H9 (cell line): ENCODE measurements at regions not wholly inside any gene's neighbourhood (a gene's known extent, or its start where the extent isn't known, plus 50 kb on each side); places are given as distances from the start of the nearest gene placed in this dataset.

Experiments used
- DNase-seq: peaks from one replicate; pipeline ENCODE4 v3.0.0-alpha.2; 2017
- H2AFZ ChIP-seq: one replicate; pipeline ENCODE4 v1.6.1; 2013; ENCODE audit warnings: mild to moderate bottlenecking, low read length, control low read depth, moderate library complexity
- H2AK5ac ChIP-seq: 2 replicates; pipeline ENCODE4 v1.6.1; 2013; ENCODE audit warnings: low read length, control low read depth, mixed read lengths; ENCODE audit not compliant: insufficient read length
- H2BK120ac ChIP-seq: one replicate; pipeline ENCODE4 v1.6.1; 2013; ENCODE audit warnings: low read depth, mild to moderate bottlenecking, low read length, control low read depth, inconsistent platforms; ENCODE audit not compliant: poor library complexity, severe bottlenecking
- H2BK12ac ChIP-seq: 2 replicates; pipeline ENCODE4 v1.6.1; 2013; ENCODE audit warnings: low read length, control low read depth, mixed read lengths, low read depth; ENCODE audit not compliant: insufficient read length
- H2BK15ac ChIP-seq: 2 replicates; pipeline ENCODE4 v1.6.1; 2013; ENCODE audit warnings: low read depth, low read length, control low read depth
- H2BK20ac ChIP-seq: one replicate; pipeline ENCODE4 v1.6.1; 2013; ENCODE audit warnings: low read depth, mild to moderate bottlenecking, low read length, control low read depth, inconsistent platforms; ENCODE audit not compliant: poor library complexity, severe bottlenecking
- H2BK5ac ChIP-seq: 2 replicates; pipeline ENCODE4 v1.6.1; 2013; ENCODE audit warnings: low read length, control low read depth, mixed read lengths; ENCODE audit not compliant: insufficient read length
- H3K14ac ChIP-seq: 2 replicates; pipeline ENCODE4 v1.6.1; 2013; ENCODE audit warnings: low read length, control low read depth; ENCODE audit not compliant: insufficient read depth
- H3K18ac ChIP-seq: 2 replicates; pipeline ENCODE4 v1.6.1; 2013; ENCODE audit warnings: low read depth, mild to moderate bottlenecking, mixed read lengths, low read length, control low read depth; ENCODE audit not compliant: insufficient read length
- H3K23ac ChIP-seq: 2 replicates; pipeline ENCODE4 v1.6.1; 2013; ENCODE audit warnings: low read length, control low read depth, mixed read lengths, low read depth; ENCODE audit not compliant: insufficient read length
- H3K23me2 ChIP-seq: 2 replicates; pipeline ENCODE4 v1.6.1; 2013; ENCODE audit warnings: low read depth, mild to moderate bottlenecking, mixed read lengths, low read length, control low read depth; ENCODE audit not compliant: insufficient read length, poor library complexity, severe bottlenecking
- H3K27ac ChIP-seq: 2 replicates; pipeline ENCODE4 v1.5.1; 2013; ENCODE audit warnings: low read length, control low read depth, mixed read lengths, low read depth; ENCODE audit not compliant: insufficient read length
- H3K27me3 ChIP-seq: 2 replicates; pipeline ENCODE4 v1.6.1; 2013; ENCODE audit warnings: low read length, control low read depth, inconsistent platforms; ENCODE audit not compliant: insufficient read depth
- H3K4ac ChIP-seq: 2 replicates; pipeline ENCODE4 v1.6.1; 2013; ENCODE audit warnings: low read depth, mild to moderate bottlenecking, control low read depth, inconsistent platforms, low read length, moderate library complexity
- H3K4me1 ChIP-seq: 2 replicates; pipeline ENCODE4 v1.6.1; 2013; ENCODE audit warnings: low read length, control low read depth, inconsistent platforms; ENCODE audit not compliant: insufficient read depth
- H3K4me2 ChIP-seq: 2 replicates; pipeline ENCODE4 v1.6.1; 2013; ENCODE audit warnings: low read length, control low read depth, mixed read lengths; ENCODE audit not compliant: insufficient read length, insufficient read depth
- H3K56ac ChIP-seq: 2 replicates; pipeline ENCODE4 v1.6.1; 2013; ENCODE audit warnings: low read depth, mild to moderate bottlenecking, mixed read lengths, low read length, control low read depth; ENCODE audit not compliant: insufficient read length
- H3K79me1 ChIP-seq: 2 replicates; pipeline ENCODE4 v1.6.1; 2013; ENCODE audit warnings: low read depth, mild to moderate bottlenecking, moderate library complexity, low read length, control low read depth, inconsistent platforms; ENCODE audit not compliant: insufficient read depth, poor library complexity, severe bottlenecking
- H3K79me2 ChIP-seq: 2 replicates; pipeline ENCODE4 v1.6.1; 2013; ENCODE audit warnings: low read length, control low read depth, inconsistent platforms; ENCODE audit not compliant: insufficient read depth
- H3K9ac ChIP-seq: 2 replicates; pipeline ENCODE4 v1.6.1; 2013; ENCODE audit warnings: low read length, control low read depth, mixed read lengths; ENCODE audit not compliant: insufficient read length; ENCODE audit errors: extremely low read depth
- H3K9me3 ChIP-seq: one replicate; pipeline ENCODE4 v1.6.1; 2013; ENCODE audit warnings: low read depth, low read length, inconsistent platforms; ENCODE audit not compliant: control insufficient read depth
- H3T11ph ChIP-seq: one replicate; pipeline ENCODE4 v1.6.1; 2013; ENCODE audit warnings: mild to moderate bottlenecking, low read length, control low read depth, inconsistent platforms
- H4K20me1 ChIP-seq: one replicate; pipeline ENCODE4 v1.6.1; 2013; ENCODE audit not compliant: control insufficient read depth, insufficient read length, insufficient read depth
- H4K5ac ChIP-seq: 2 replicates; pipeline ENCODE4 v1.6.1; 2013; ENCODE audit warnings: low read depth, mild to moderate bottlenecking, mixed read lengths, low read length, control low read depth; ENCODE audit not compliant: insufficient read length
- H4K8ac ChIP-seq: replicated peaks from 2 replicates; pipeline ENCODE4 v1.6.1; 2013; ENCODE audit warnings: low read length, control low read depth, mixed read lengths, low read depth; ENCODE audit not compliant: insufficient read length
- H4K91ac ChIP-seq: 2 replicates; pipeline ENCODE4 v1.6.1; 2013; ENCODE audit warnings: low read depth, mild to moderate bottlenecking, moderate library complexity, mixed read lengths, low read length, control low read depth; ENCODE audit not compliant: insufficient read length
- H3K27ac Mint-ChIP-seq, 3 experiments: 2 replicates in 2 of 3; 3 replicates in 1 of 3; pipeline ENCODE4 v1.8.0; 2020 to 2021; ENCODE audit warnings: mixed read lengths in 3 of 3, mild to moderate bottlenecking in 1 of 3, moderate library complexity in 1 of 3
- H3K27me3 Mint-ChIP-seq: 2 replicates; pipeline ENCODE4 v1.8.0; 2021; ENCODE audit warnings: low read depth, mild to moderate bottlenecking, moderate library complexity, mixed read lengths
- H3K36me3 Mint-ChIP-seq, 3 experiments: 2 replicates in 2 of 3; 3 replicates in 1 of 3; pipeline ENCODE4 v1.8.0; 2020 to 2021; ENCODE audit warnings: low read depth in 3 of 3, mixed read lengths in 3 of 3; ENCODE audit not compliant: insufficient read depth in 1 of 3
- H3K4me1 Mint-ChIP-seq, 2 experiments: 2 replicates each; pipeline ENCODE4 v1.8.0; 2020; ENCODE audit warnings: mixed read lengths in 2 of 2
- H3K4me3 Mint-ChIP-seq, 2 experiments: 2 replicates in 1 of 2; 3 replicates in 1 of 2; pipeline ENCODE4 v1.8.0; 2020 to 2021; ENCODE audit warnings: mild to moderate bottlenecking in 2 of 2, mixed read lengths in 2 of 2, moderate library complexity in 1 of 2
- H3K9me3 Mint-ChIP-seq, 2 experiments: 2 replicates in 1 of 2; 3 replicates in 1 of 2; pipeline ENCODE4 v1.8.0; 2020; ENCODE audit warnings: mild to moderate bottlenecking in 2 of 2, mixed read lengths in 2 of 2, moderate library complexity in 1 of 2
- WGBS: extraction: QIAGEN DNeasy Blood & Tissue Kit; methylation state at CpG from one replicate; pipeline ENCODE4 v1.1.7; 2013; ENCODE audit warnings: missing lambda C conversion rate, low lambda C conversion rate, mixed read lengths; ENCODE audit not compliant: insufficient read length; ENCODE audit errors: extremely low coverage; 5-methylcytosine and 5-hydroxymethylcytosine counted together
- TF ChIP-seq, protein P1 (sequence below): fragments of 200-600 bp; sonication (generic); conservative IDR thresholded peaks from 3 replicates; pipeline ENCODE4 v1.8.0; 2021; ENCODE audit warnings: antibody characterized with exemption, mild to moderate bottlenecking

DNA sequence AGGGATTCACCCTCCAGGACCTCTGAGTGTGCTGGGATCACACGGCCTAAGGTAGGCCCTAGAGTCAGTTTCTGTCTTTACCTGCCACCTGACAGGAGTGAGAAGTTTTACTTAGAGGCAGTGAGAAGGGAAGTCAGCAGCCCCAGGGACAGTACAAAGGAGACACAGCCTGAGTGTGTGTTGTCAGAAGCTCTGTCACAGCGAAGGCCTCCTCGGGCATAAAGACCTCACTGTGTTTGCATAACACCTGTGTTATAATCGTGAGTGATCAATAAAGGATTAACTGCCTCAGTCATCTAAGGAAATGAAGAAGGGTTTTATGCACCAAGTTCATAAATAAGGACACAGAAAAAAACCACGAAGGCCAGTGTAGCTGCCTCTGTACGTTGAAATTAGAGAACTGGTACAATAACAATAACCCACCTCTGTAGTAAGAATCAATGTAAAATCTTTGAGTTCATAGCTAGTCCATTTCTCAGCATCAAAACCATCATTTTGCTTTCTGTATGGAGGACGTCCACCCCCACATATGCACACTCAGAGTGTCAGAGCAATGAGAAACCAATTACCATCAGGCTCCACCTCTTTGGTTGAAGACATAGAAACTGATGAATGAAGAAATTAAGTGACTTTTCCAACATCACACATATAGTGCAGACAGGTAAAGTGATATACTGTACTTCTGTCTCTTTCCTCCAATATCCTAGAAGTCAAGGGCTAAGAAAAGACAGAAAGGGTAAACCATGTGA lies 159.3 kb downstream of the DAD1 start:
- Histone ChIP-seq H3K18ac (no peak overlapping the region), H3K56ac (no peak overlapping the region), H3K4me1 (no peaks in the 10 kb centered on the region), H3K23me2 (no peaks in the 10 kb centered on the region), H3K79me1 (no peaks in the 10 kb centered on the region), H3K79me2 (no peaks in the 10 kb centered on the region), H4K91ac (no peak overlapping the region), H2BK20ac (no peak overlapping the region), H3K27ac (no peak overlapping the region), H3K9me3 (no peaks in the 10 kb centered on the region), H2AFZ (no peak overlapping the region), H2BK120ac (no peak overlapping the region), H3K14ac (no peak overlapping the region), H4K8ac (no peak overlapping the region), H3K4ac (no peak overlapping the region), H2AK5ac (no peak overlapping the region), H3K23ac (no peak overlapping the region), H3K27me3 (no peaks in the 10 kb centered on the region), H3K9ac (no peak overlapping the region), H2BK12ac (no peak overlapping the region), H4K5ac (no peak overlapping the region), H2BK15ac (no peak overlapping the region), H2BK5ac (no peak overlapping the region), H3T11ph (no peak overlapping the region), H3K4me2 (no peak overlapping the region), H4K20me1 (no peaks in the 10 kb centered on the region)
- TF ChIP-seq, protein P1, sequence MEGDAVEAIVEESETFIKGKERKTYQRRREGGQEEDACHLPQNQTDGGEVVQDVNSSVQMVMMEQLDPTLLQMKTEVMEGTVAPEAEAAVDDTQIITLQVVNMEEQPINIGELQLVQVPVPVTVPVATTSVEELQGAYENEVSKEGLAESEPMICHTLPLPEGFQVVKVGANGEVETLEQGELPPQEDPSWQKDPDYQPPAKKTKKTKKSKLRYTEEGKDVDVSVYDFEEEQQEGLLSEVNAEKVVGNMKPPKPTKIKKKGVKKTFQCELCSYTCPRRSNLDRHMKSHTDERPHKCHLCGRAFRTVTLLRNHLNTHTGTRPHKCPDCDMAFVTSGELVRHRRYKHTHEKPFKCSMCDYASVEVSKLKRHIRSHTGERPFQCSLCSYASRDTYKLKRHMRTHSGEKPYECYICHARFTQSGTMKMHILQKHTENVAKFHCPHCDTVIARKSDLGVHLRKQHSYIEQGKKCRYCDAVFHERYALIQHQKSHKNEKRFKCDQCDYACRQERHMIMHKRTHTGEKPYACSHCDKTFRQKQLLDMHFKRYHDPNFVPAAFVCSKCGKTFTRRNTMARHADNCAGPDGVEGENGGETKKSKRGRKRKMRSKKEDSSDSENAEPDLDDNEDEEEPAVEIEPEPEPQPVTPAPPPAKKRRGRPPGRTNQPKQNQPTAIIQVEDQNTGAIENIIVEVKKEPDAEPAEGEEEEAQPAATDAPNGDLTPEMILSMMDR, result no peak
- Mint-ChIP-seq H3K36me3 (no peaks in the 10 kb centered on the region), H3K4me3 (no peak overlapping the region), H3K9me3 (no peaks in the 10 kb centered on the region), H3K4me1 (peaks cover 0 to 8% of the 10 kb centered on the region in 2 experiments; a peak in 1 of 4 replicates), H3K27me3 (no peaks in the 10 kb centered on the region; the same call in 1 of the 2 replicates), H3K27ac (no peak overlapping the region)
- no CpG with 5 or more reads among the region's 7 CpGs for WGBS
- DNase-seq, result no peak
